ENCODE measurements at regions not wholly inside any gene's neighbourhood (a gene's known extent, or its start where the extent isn't known, plus 50 kb on each side); places are given as distances from the start of the nearest gene placed in this dataset.

DNA sequence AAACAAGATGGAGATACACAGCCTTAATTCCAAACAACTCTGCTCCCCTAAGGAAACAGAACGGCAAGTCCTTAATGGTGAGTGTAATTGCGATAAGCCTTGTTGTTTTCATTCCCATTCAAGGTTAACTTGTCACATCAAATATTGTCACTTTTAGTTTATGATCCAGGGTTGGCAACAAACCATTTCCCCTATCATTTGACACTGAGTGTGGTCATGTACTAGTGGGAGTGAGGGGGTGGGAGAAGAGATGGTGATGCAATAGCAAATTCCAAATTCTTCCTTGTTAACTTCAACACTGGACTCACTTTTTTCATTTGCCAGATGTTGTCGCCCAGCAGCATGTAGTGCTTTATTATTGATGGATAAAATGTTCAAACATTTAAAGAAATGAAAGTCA lies 140.4 kb downstream of the ZNF326 start:
- TF ChIP-seq EP300 (IDR thresholded peaks at IDR 0.05) = no peak
- no peak for TF ChIP-seq CTCF (IDR thresholded peaks at IDR 0.05)
- no peak for TF ChIP-seq POLR2A (IDR thresholded peaks at IDR 0.05)
- H3K4me3 ChIP-seq = no peak overlapping the region
- DNase-seq = no peak
- no peaks in the 10 kb centered on the region for H3K4me1 ChIP-seq (ENCODE audit: insufficient read depth)
- no peak overlapping the region for H3K27ac ChIP-seq
- 7 to 19% (median 8%) methylated on average over 3 of the region's 3 CpGs for WGBS, 3 donors
- H3K27me3 ChIP-seq = no peaks in the 10 kb centered on the region
- intact Hi-C loops (cut with DNase I) = no loop called here
- H3K9me3 ChIP-seq = no peaks in the 10 kb centered on the region
- no peaks in the 10 kb centered on the region for H3K36me3 ChIP-seq

- TF ChIP-seq POLR2A (IDR thresholded peaks at IDR 0.05) = no peak
- intact Hi-C loops (cut with DNase I) = no loop called here
- no peaks in the 10 kb centered on the region for H3K9me3 ChIP-seq
Observed at GRCh38 chr1:90134175-90134955, 139.5 kb downstream of the ZNF326 start.

GRCh38 chr1:90133133-90133532 lies 138.2 kb downstream of the ZNF326 start:
- Histone ChIP-seq H3K27me3 (no peaks in the 10 kb centered on the region), H3K36me3 (no peaks in the 10 kb centered on the region), H3K4me1 (ENCODE audit: insufficient read depth) (no peaks in the 10 kb centered on the region), H3K9me3 (no peaks in the 10 kb centered on the region), H3K27ac (no peak overlapping the region), H3K4me3 (no peak overlapping the region)
- WGBS, 3 donors = 6 to 7% (median 7%) methylated on average over 2 of the region's 2 CpGs
- TF ChIP-seq CTCF (IDR thresholded peaks at IDR 0.05) = no peak
- no peak for TF ChIP-seq EP300 (IDR thresholded peaks at IDR 0.05)
- TF ChIP-seq POLR2A (IDR thresholded peaks at IDR 0.05) = no peak
- intact Hi-C loops (cut with DNase I) = no loop called here
- DNase-seq = no peak

More at GRCh38 chr1:90134175-90134955, 139.5 kb downstream of the ZNF326 start:
- no peaks in the 10 kb centered on the region for H3K27me3 ChIP-seq
- H3K4me3 ChIP-seq = no peak overlapping the region
- H3K36me3 ChIP-seq = no peaks in the 10 kb centered on the region
- WGBS, 3 donors = 20 to 44% (median 37%) methylated on average over 6 of the region's 6 CpGs
- H3K27ac ChIP-seq = no peak overlapping the region
- no peak for DNase-seq
- H3K4me1 ChIP-seq (ENCODE audit: insufficient read depth) = no peaks in the 10 kb centered on the region

- no peaks in the 10 kb centered on the region for H3K27me3 ChIP-seq
- TF ChIP-seq EP300 (IDR thresholded peaks at IDR 0.05) (no peak), POLR2A (IDR thresholded peaks at IDR 0.05) (no peak), CTCF (IDR thresholded peaks at IDR 0.05) (no peak)
- no peak overlapping the region for H3K4me3 ChIP-seq
- no peaks in the 10 kb centered on the region for H3K9me3 ChIP-seq
- WGBS, 3 donors = 21 to 42% (median 33%) methylated on average over 1 of the region's 1 CpG
- no peak for DNase-seq
- no peak overlapping the region for H3K27ac ChIP-seq
- no peaks in the 10 kb centered on the region for H3K36me3 ChIP-seq
- intact Hi-C loops (cut with DNase I) = no loop called here
- H3K4me1 ChIP-seq (ENCODE audit: insufficient read depth) = no peaks in the 10 kb centered on the region
Observed at GRCh38 chr1:90132306-90132705, 137.4 kb downstream of the ZNF326 start.

- Histone ChIP-seq H3K27me3 (no peaks in the 10 kb centered on the region), H3K9me3 (no peaks in the 10 kb centered on the region), H3K4me3 (no peak overlapping the region), H3K27ac (no peak overlapping the region), H3K36me3 (no peaks in the 10 kb centered on the region), H3K4me1 (ENCODE audit: insufficient read depth) (no peaks in the 10 kb centered on the region)
- TF ChIP-seq EP300 (IDR thresholded peaks at IDR 0.05) (no peak), POLR2A (IDR thresholded peaks at IDR 0.05) (no peak), CTCF (IDR thresholded peaks at IDR 0.05) (no peak)
- DNase-seq = no peak
- intact Hi-C loops (cut with DNase I) = no loop called here
- 21 to 27% (median 27%) methylated on average over 1 of the region's 1 CpG for whole genome bisulfite sequencing, 3 donors
Observed at GRCh38 chr1:90127288-90127953, 132.5 kb downstream of the ZNF326 start.

Data from ovary (tissue), 7 donors.